ENCODE measurements at regions not wholly inside any gene's neighbourhood (a gene's known extent, or its start where the extent isn't known, plus 50 kb on each side); places are given as distances from the start of the nearest gene placed in this dataset.

- no peak for TF ChIP-seq CTCF (IDR thresholded peaks at IDR 0.05)
- Histone ChIP-seq H3K4me1 (peaks cover 7% of the 10 kb centered on the region), H3K9ac (no peak overlapping the region), H3K4me3 (ENCODE audit: low read depth, low read length) (no peak overlapping the region), H3K36me3 (ENCODE audit: control insufficient read depth, insufficient read depth, low read length) (no peaks in the 10 kb centered on the region), H3K27ac (no peak overlapping the region), H3K4me2 (ENCODE audit: low read length) (no peak overlapping the region), H3K27me3 (ENCODE audit: control insufficient read depth, insufficient read depth, low read length) (no peaks in the 10 kb centered on the region), H3K9me3 (ENCODE audit: control insufficient read depth, low read length) (no peaks in the 10 kb centered on the region), H2AFZ (no peak overlapping the region), H3K79me2 (no peaks in the 10 kb centered on the region)
Observed at GRCh38 chr2:196266351-196266750, 95.0 kb upstream of the STK17B start.

- Histone ChIP-seq H3K9me3 (ENCODE audit: control insufficient read depth, low read length) (no peaks in the 10 kb centered on the region), H2AFZ (no peak overlapping the region), H3K36me3 (ENCODE audit: control insufficient read depth, insufficient read depth, low read length) (no peaks in the 10 kb centered on the region), H3K9ac (no peak overlapping the region), H3K4me1 (peaks cover 7% of the 10 kb centered on the region), H3K4me3 (ENCODE audit: low read depth, low read length) (no peak overlapping the region), H3K27me3 (ENCODE audit: control insufficient read depth, insufficient read depth, low read length) (no peaks in the 10 kb centered on the region), H3K27ac (no peak overlapping the region), H3K4me2 (ENCODE audit: low read length) (no peak overlapping the region), H3K79me2 (no peaks in the 10 kb centered on the region)
- no peak for TF ChIP-seq CTCF (IDR thresholded peaks at IDR 0.05)
Observed at GRCh38 chr2:196266855-196267254, 95.5 kb upstream of the STK17B start.

GRCh38 chr2:196268025-196268424 lies 96.6 kb upstream of the STK17B start:
- Histone ChIP-seq H3K4me3 (ENCODE audit: low read depth, low read length) (no peak overlapping the region), H3K9me3 (ENCODE audit: control insufficient read depth, low read length) (no peaks in the 10 kb centered on the region), H3K27ac (peak overlapping the region; percentile 24), H3K4me1 (peaks cover 7% of the 10 kb centered on the region), H2AFZ (no peak overlapping the region), H3K27me3 (ENCODE audit: control insufficient read depth, insufficient read depth, low read length) (no peaks in the 10 kb centered on the region), H3K4me2 (ENCODE audit: low read length) (peak overlapping the region; percentile 23), H3K9ac (no peak overlapping the region), H3K79me2 (no peaks in the 10 kb centered on the region), H3K36me3 (ENCODE audit: control insufficient read depth, insufficient read depth, low read length) (no peaks in the 10 kb centered on the region)
- TF ChIP-seq CTCF (IDR thresholded peaks at IDR 0.05) = no peak

GRCh38 chr2:196268538-196269338 lies 97.4 kb upstream of the STK17B start:
- Histone ChIP-seq H3K4me3 (ENCODE audit: low read depth, low read length) (no peak overlapping the region), H3K79me2 (no peaks in the 10 kb centered on the region), H3K4me1 (peaks cover 7% of the 10 kb centered on the region), H3K27ac (peak overlapping the region; percentile 24), H2AFZ (peak overlapping the region; percentile 47), H3K27me3 (ENCODE audit: control insufficient read depth, insufficient read depth, low read length) (no peaks in the 10 kb centered on the region), H3K9ac (no peak overlapping the region), H3K9me3 (ENCODE audit: control insufficient read depth, low read length) (no peaks in the 10 kb centered on the region), H3K36me3 (ENCODE audit: control insufficient read depth, insufficient read depth, low read length) (no peaks in the 10 kb centered on the region), H3K4me2 (ENCODE audit: low read length) (peak overlapping the region; percentile 23)
- TF ChIP-seq CTCF (IDR thresholded peaks at IDR 0.05) = no peak

- Histone ChIP-seq H3K27ac (no peak overlapping the region), H3K9me3 (ENCODE audit: control insufficient read depth, low read length) (no peaks in the 10 kb centered on the region), H3K9ac (no peak overlapping the region), H3K36me3 (ENCODE audit: control insufficient read depth, insufficient read depth, low read length) (no peaks in the 10 kb centered on the region), H3K4me1 (peaks cover 7% of the 10 kb centered on the region), H3K4me3 (ENCODE audit: low read depth, low read length) (no peak overlapping the region), H3K79me2 (no peaks in the 10 kb centered on the region), H3K4me2 (ENCODE audit: low read length) (no peak overlapping the region), H2AFZ (no peak overlapping the region), H3K27me3 (ENCODE audit: control insufficient read depth, insufficient read depth, low read length) (no peaks in the 10 kb centered on the region)
- TF ChIP-seq CTCF (IDR thresholded peaks at IDR 0.05) = no peak
Observed at GRCh38 chr2:196271795-196272194, 100.4 kb upstream of the STK17B start.
